T-helper 2 cell (primary cell): ENCODE measurements at regions not wholly inside any gene's neighbourhood (a gene's known extent, or its start where the extent isn't known, plus 50 kb on each side); places are given as distances from the start of the nearest gene placed in this dataset.

ENCODE experiments used
- DNase-seq, 5 experiments: peaks; one replicate each; pipeline versions ENCODE4 v3.0.0 to v3.0.0-alpha.2; 2012 to 2022

- no peak for DNase-seq
Observed at GRCh38 chr3:146830231-146830630, 225.1 kb upstream of the PLSCR5 start.

- no peak for DNase-seq
Observed at GRCh38 chr3:146827836-146828235, 222.7 kb upstream of the PLSCR5 start.

- no peak for DNase-seq
Observed at GRCh38 chr3:146823622-146824021, 218.5 kb upstream of the PLSCR5 start.

- no peak for DNase-seq
Observed at GRCh38 chr3:146818866-146819265, 213.7 kb upstream of the PLSCR5 start.

- no peak for DNase-seq
Observed at GRCh38 chr3:146818301-146818700, 213.2 kb upstream of the PLSCR5 start.

GRCh38 chr3:146817704-146818103 lies 212.6 kb upstream of the PLSCR5 start:
- no peak for DNase-seq

- DNase-seq, result no peak
Observed at GRCh38 chr3:146814601-146815315, 209.6 kb upstream of the PLSCR5 start.

- DNase-seq, result no peak
Observed at GRCh38 chr3:146813496-146813895, 208.3 kb upstream of the PLSCR5 start.

GRCh38 chr3:146803745-146804144 lies 198.6 kb upstream of the PLSCR5 start:
- DNase-seq, result no peak

- DNase-seq, result no peak
Observed at GRCh38 chr3:146801492-146801891, 196.3 kb upstream of the PLSCR5 start.

GRCh38 chr3:146800484-146800883 lies 195.3 kb upstream of the PLSCR5 start:
- DNase-seq, result no peak

GRCh38 chr3:146796078-146796477 lies 190.9 kb upstream of the PLSCR5 start:
- DNase-seq, result no peak

- no peak for DNase-seq
Observed at GRCh38 chr3:146783446-146783845, 178.3 kb upstream of the PLSCR5 start.

- DNase-seq, result no peak
Observed at GRCh38 chr3:146781606-146782005, 176.5 kb upstream of the PLSCR5 start.

- no peak for DNase-seq
Observed at GRCh38 chr3:146781059-146781458, 175.9 kb upstream of the PLSCR5 start.

- no peak for DNase-seq
Observed at GRCh38 chr3:146780251-146780650, 175.1 kb upstream of the PLSCR5 start.

- DNase-seq, result no peak
Observed at GRCh38 chr3:146777941-146778340, 172.8 kb upstream of the PLSCR5 start.

- no peak for DNase-seq
Observed at GRCh38 chr3:146772211-146772743, 167.1 kb upstream of the PLSCR5 start.

- DNase-seq, result no peak
Observed at GRCh38 chr3:146770881-146771280, 165.7 kb upstream of the PLSCR5 start.

GRCh38 chr3:146770301-146770700 lies 165.2 kb upstream of the PLSCR5 start:
- no peak for DNase-seq

- no peak for DNase-seq
Observed at GRCh38 chr3:146757759-146758158, 152.6 kb upstream of the PLSCR5 start.

GRCh38 chr3:146750196-146750595 lies 145.1 kb upstream of the PLSCR5 start:
- no peak for DNase-seq

- no peak for DNase-seq
Observed at GRCh38 chr3:146747928-146748327, 142.8 kb upstream of the PLSCR5 start.

- DNase-seq, result no peak
Observed at GRCh38 chr3:146747051-146747450, 141.9 kb upstream of the PLSCR5 start.

GRCh38 chr3:146746190-146746589 lies 141.0 kb upstream of the PLSCR5 start:
- DNase-seq, result no peak
